Body of pancreas (tissue), 4 donors: ENCODE measurements at regions not wholly inside any gene's neighbourhood (a gene's known extent, or its start where the extent isn't known, plus 50 kb on each side); places are given as distances from the start of the nearest gene placed in this dataset.

Source experiments
- ATAC-seq: fragments of 150-250 bp; one replicate; pipeline ENCODE4 v1.9.1; 2016
- DNase-seq, 4 donors: peaks; one replicate each; pipeline ENCODE4 v3.0.0-alpha.2; 2019
- H3K27ac ChIP-seq, 4 donors: fragments of 200-600 bp; sonication (generic); 1 replicate in 3 of 4; 2 replicates in 1 of 4; pipeline versions ENCODE4 v1.5.1 to v1.6.1; 2016 to 2019; ENCODE audit warnings: mild to moderate bottlenecking in 1 of 4, mixed read lengths in 1 of 4, moderate library complexity in 1 of 4
- H3K27me3 ChIP-seq, 2 donors: fragments of 200-600 bp; sonication (generic); one replicate each; pipeline ENCODE4 v1.6.0; 2016; ENCODE audit warnings: mild to moderate bottlenecking in 1 of 2
- H3K36me3 ChIP-seq, 2 donors: fragments of 200-600 bp; sonication (generic); replicated peaks in 1 of 2; 2 replicates each; pipeline ENCODE4 v1.5.1; 2016; ENCODE audit warnings: low read depth in 2 of 2; ENCODE audit not compliant: insufficient read depth in 1 of 2
- H3K4me1 ChIP-seq: fragments of 200-600 bp; sonication (generic); one replicate; pipeline ENCODE4 v1.6.0; 2016
- H3K4me3 ChIP-seq, 2 donors: fragments of 200-600 bp; sonication (generic); 1 replicate in 1 of 2; 2 replicates in 1 of 2; pipeline ENCODE4 v1.5.1; 2016 to 2019
- H3K9me3 ChIP-seq, 3 donors: fragments of 200-600 bp; sonication (generic); 1 replicate in 2 of 3; 2 replicates in 1 of 3; pipeline ENCODE4 v1.5.1; 2016
- POLR2A ChIP-seq, 3 donors: fragments of 450-650 bp; IDR thresholded peaks; one replicate each; pipeline ENCODE4 v1.6.1; 2016; ENCODE audit warnings: antibody characterized with exemption in 3 of 3, mild to moderate bottlenecking in 2 of 3
- WGBS, 2 donors: methylation state at CpG; one replicate each; pipeline ENCODE4 v1.1.5; 2017; 5-methylcytosine and 5-hydroxymethylcytosine counted together
- intact Hi-C: fragments of 100-400 bp; cut with DNase I; formaldehyde crosslinking; loops from one replicate; pipeline ENCODE4 v1.15.1; 2023
- TF ChIP-seq, protein P1 (sequence below), 7 experiments: fragments of 450-650 bp in 4 of 7; fragments of 200-600 bp in 3 of 7; sonication (generic) in 3 of 7; IDR thresholded peaks; one replicate each; pipeline ENCODE4 v1.5.1; 2016 to 2019; ENCODE audit warnings: antibody characterized with exemption in 7 of 7

DNA sequence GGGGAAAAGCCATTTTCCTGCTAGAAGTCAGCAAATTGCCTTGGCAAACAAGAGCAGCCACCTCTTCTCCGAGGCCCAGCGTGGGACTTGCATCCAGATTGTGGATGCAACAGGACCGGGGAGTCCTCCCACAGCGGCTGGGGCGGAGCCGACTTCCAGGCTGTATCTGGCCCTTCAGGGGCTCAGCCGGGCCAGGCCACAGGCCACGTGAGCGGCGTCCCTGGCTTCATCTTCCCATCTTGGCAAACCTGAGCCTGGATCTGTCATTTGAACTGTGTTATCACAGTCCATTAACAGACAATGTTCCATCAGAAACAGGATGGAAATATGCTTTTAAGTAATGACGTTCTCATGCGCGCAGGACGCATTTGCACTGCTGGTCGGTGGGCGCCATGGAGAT is 483.5 kb upstream of the SALL3 start:
- H3K36me3 ChIP-seq = no peaks in the 10 kb centered on the region
- intact Hi-C loops = no loop called here
- TF ChIP-seq, protein P1, sequence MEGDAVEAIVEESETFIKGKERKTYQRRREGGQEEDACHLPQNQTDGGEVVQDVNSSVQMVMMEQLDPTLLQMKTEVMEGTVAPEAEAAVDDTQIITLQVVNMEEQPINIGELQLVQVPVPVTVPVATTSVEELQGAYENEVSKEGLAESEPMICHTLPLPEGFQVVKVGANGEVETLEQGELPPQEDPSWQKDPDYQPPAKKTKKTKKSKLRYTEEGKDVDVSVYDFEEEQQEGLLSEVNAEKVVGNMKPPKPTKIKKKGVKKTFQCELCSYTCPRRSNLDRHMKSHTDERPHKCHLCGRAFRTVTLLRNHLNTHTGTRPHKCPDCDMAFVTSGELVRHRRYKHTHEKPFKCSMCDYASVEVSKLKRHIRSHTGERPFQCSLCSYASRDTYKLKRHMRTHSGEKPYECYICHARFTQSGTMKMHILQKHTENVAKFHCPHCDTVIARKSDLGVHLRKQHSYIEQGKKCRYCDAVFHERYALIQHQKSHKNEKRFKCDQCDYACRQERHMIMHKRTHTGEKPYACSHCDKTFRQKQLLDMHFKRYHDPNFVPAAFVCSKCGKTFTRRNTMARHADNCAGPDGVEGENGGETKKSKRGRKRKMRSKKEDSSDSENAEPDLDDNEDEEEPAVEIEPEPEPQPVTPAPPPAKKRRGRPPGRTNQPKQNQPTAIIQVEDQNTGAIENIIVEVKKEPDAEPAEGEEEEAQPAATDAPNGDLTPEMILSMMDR (IDR thresholded peaks at IDR 0.05) = no peak
- WGBS, 2 donors = 64 to 68% methylated on average over 16 of the region's 16 CpGs
- ATAC-seq (no peak), DNase-seq (peak in 1 of 4 donors; percentile 11)
- no peak overlapping the region for H3K4me3 ChIP-seq
- H3K27ac ChIP-seq = no peak overlapping the region
- no peaks in the 10 kb centered on the region for H3K9me3 ChIP-seq
- no peaks in the 10 kb centered on the region for H3K4me1 ChIP-seq
- no peaks in the 10 kb centered on the region for H3K27me3 ChIP-seq

DNA sequence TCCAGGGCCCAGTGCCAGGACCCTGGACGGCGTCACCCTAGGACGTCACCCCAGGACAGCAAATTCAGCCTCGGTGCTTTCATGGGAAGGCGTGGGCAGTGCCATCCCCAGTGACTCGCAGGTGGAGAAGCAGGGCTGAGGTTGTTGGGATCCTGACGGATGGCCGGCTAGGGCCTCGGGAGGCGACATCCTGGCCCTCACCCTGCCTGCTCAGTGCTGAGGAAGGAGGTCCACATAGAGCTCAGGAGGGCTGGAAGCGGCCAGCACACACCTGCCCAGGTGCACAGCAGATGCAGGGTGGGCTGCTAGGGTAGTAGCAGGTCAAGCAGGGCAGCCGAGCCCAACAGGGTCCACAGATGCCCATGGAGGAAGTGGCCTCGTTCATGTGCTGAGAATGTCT is 482.0 kb upstream of the SALL3 start:
- WGBS, 2 donors = 56 to 58% methylated on average over 11 to 13 of the region's 13 CpGs
- DNase-seq = no peak
- intact Hi-C loops = no loop called here

DNA sequence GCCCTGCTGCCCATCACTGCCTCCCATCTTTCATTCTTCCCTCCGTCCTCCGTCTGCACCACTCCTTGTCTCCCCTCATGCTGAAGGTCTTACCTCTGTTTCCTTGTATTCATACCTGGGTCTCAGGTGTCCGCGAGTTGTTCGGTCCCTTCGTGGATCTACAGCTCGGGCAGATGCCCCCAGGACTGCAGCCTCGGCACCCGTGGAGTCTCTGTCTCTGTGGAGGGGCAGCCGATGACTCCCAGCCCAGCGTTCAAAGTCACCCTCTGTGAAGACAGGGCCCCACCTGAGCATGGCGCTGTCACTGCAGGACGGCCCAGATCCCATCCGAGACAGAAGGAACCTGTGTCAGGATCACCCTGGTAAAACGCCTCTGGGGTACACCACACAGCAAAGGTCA is 480.0 kb upstream of the SALL3 start:
- DNase-seq (no peak), ATAC-seq (no peak)
- 55 to 70% methylated on average over 11 to 15 of the region's 15 CpGs for WGBS, 2 donors
- Histone ChIP-seq H3K4me3 (no peak overlapping the region), H3K9me3 (no peaks in the 10 kb centered on the region), H3K27me3 (no peaks in the 10 kb centered on the region), H3K36me3 (no peaks in the 10 kb centered on the region), H3K27ac (no peak overlapping the region), H3K4me1 (no peaks in the 10 kb centered on the region)
- TF ChIP-seq, protein P1 (IDR thresholded peaks at IDR 0.05) = no peak
- no peak for TF ChIP-seq POLR2A (IDR thresholded peaks at IDR 0.05)
- intact Hi-C loops = no loop called here

More for the DNA sequence above, 482.0 kb upstream of the SALL3 start:
- Histone ChIP-seq H3K4me1 (no peaks in the 10 kb centered on the region), H3K27me3 (no peaks in the 10 kb centered on the region), H3K4me3 (no peak overlapping the region), H3K9me3 (no peaks in the 10 kb centered on the region), H3K27ac (no peak overlapping the region), H3K36me3 (no peaks in the 10 kb centered on the region)
- TF ChIP-seq, protein P1 (IDR thresholded peaks at IDR 0.05) = no peak
- TF ChIP-seq POLR2A (IDR thresholded peaks at IDR 0.05) = no peak
- ATAC-seq = no peak

DNA sequence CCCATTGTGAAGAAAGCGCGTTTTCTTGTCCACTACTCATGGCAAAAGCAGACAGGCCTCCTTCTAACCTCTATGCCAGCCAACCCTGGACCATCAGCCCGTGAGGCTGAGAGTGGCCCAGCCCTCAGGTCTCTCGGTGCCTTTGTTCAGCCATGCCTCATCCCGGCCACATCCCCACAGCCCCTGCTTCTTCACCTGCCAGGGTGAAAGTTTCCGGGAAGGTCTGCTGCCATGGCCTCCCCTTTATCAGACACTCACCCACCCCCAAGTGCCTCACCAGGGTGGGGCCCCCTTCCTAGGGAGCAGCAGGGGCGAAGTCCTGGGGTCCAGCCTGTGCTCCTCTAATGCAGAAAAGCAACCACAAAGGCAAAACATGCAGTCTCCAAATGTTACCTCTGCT is 478.4 kb upstream of the SALL3 start:
- H3K9me3 ChIP-seq = no peaks in the 10 kb centered on the region
- no peak overlapping the region for H3K4me3 ChIP-seq
- no peaks in the 10 kb centered on the region for H3K27me3 ChIP-seq
- H3K36me3 ChIP-seq = no peaks in the 10 kb centered on the region
- no peaks in the 10 kb centered on the region for H3K4me1 ChIP-seq
- no peak for ATAC-seq
- WGBS, 2 donors = 62 to 80% methylated on average over 6 to 7 of the region's 7 CpGs
- no peak overlapping the region for H3K27ac ChIP-seq
- TF ChIP-seq POLR2A (IDR thresholded peaks at IDR 0.05) = no peak
- TF ChIP-seq, protein P1 (IDR thresholded peaks at IDR 0.05) = no peak
- no peak for DNase-seq
- intact Hi-C loops = no loop called here

DNA sequence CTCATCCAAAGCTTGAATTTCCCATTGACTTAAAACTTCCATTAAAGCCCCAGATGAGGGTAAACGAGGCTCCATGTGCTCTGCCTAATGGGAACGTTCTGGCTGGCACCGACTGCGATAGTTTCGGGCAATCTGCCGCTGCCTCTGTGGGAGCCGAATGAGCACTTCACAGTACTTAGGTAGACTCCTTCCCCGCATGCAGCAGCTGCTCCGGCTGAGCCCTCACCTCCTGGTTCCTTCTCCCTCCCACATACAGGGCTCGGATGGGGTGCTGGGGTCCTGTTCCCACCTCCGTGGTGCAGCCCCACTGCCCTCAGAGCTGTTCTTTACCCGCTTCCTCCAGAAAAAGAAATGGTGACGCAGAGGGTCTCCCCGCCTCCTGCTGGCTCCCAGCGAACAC is 476.5 kb upstream of the SALL3 start:
- intact Hi-C loops = no loop called here
- H3K4me3 ChIP-seq = no peak overlapping the region
- TF ChIP-seq, protein P1 (IDR thresholded peaks at IDR 0.05) = no peak
- TF ChIP-seq POLR2A (IDR thresholded peaks at IDR 0.05) = no peak
- H3K27me3 ChIP-seq = peaks cover 0 to 3% of the 10 kb centered on the region in 2 donors
- ATAC-seq = no peak
- no peaks in the 10 kb centered on the region for H3K4me1 ChIP-seq
- WGBS, 2 donors = 81 to 87% methylated on average over 8 to 15 of the region's 15 CpGs
- no peaks in the 10 kb centered on the region for H3K36me3 ChIP-seq
- no peak overlapping the region for H3K27ac ChIP-seq
- no peak for DNase-seq
- H3K9me3 ChIP-seq = no peaks in the 10 kb centered on the region
